Parathyroid adenoma (tissue), 2 donors: ENCODE measurements at regions not wholly inside any gene's neighbourhood (a gene's known extent, or its start where the extent isn't known, plus 50 kb on each side); places are given as distances from the start of the nearest gene placed in this dataset.
"Not testable (repeated sequence)": the region's sequence is repeated elsewhere in the genome, so short reads cannot be mapped to it uniquely, and the experiment has no call there.

ENCODE experiments used
- H2AFZ ChIP-seq: fragments of 300-600 bp; sonication (generic); one replicate; pipeline ENCODE4 v1.7.0; 2017; ENCODE audit warnings: antibody characterized with exemption, mild to moderate bottlenecking
- H3K27ac ChIP-seq: fragments of 300-600 bp; sonication (generic); one replicate; pipeline ENCODE4 v1.7.0; 2017
- H3K27me3 ChIP-seq: fragments of 300-600 bp; sonication (generic); one replicate; pipeline ENCODE4 v1.7.0; 2017; ENCODE audit warnings: low read length; ENCODE audit not compliant: control insufficient read depth, insufficient read depth
- H3K36me3 ChIP-seq: fragments of 300-600 bp; sonication (generic); one replicate; pipeline ENCODE4 v1.7.0; 2017; ENCODE audit warnings: low read length; ENCODE audit not compliant: control insufficient read depth, insufficient read depth
- H3K4me1 ChIP-seq: fragments of 300-600 bp; sonication (generic); one replicate; pipeline ENCODE4 v1.7.0; 2017; ENCODE audit warnings: control low read depth
- H3K4me2 ChIP-seq: fragments of 300-600 bp; sonication (generic); one replicate; pipeline ENCODE4 v1.7.0; 2017; ENCODE audit warnings: low read length
- H3K4me3 ChIP-seq: fragments of 300-600 bp; sonication (generic); one replicate; pipeline ENCODE4 v1.7.0; 2017; ENCODE audit warnings: low read depth, low read length
- H3K79me2 ChIP-seq: fragments of 300-600 bp; sonication (generic); one replicate; pipeline ENCODE4 v1.7.0; 2017; ENCODE audit warnings: control low read depth
- H3K9ac ChIP-seq: fragments of 300-600 bp; sonication (generic); one replicate; pipeline ENCODE4 v1.7.0; 2017; ENCODE audit warnings: mild to moderate bottlenecking
- H3K9me3 ChIP-seq: fragments of 300-600 bp; sonication (generic); one replicate; pipeline ENCODE4 v1.7.0; 2017; ENCODE audit warnings: low read length; ENCODE audit not compliant: control insufficient read depth
- CTCF ChIP-seq: fragments of 300-600 bp; sonication (generic); IDR thresholded peaks from one replicate; pipeline ENCODE4 v1.7.0; 2017; ENCODE audit warnings: antibody characterized with exemption, mild to moderate bottlenecking
- donor health status: primary hyperparathyroidism.

- no peaks in the 10 kb centered on the region for H3K4me1 ChIP-seq
- no peak for TF ChIP-seq CTCF
- H2AFZ ChIP-seq: no peak overlapping the region
- no peak overlapping the region for H3K9ac ChIP-seq
- no peak overlapping the region for H3K27ac ChIP-seq
- H3K36me3 ChIP-seq: no peaks in the 10 kb centered on the region
- H3K27me3 ChIP-seq: no peaks in the 10 kb centered on the region
- no peaks in the 10 kb centered on the region for H3K79me2 ChIP-seq
- H3K4me3 ChIP-seq: no peak overlapping the region
- H3K9me3 ChIP-seq: no peaks in the 10 kb centered on the region
- no peak overlapping the region for H3K4me2 ChIP-seq
These were observed 637.1 kb downstream of the GATA3 start for GRCh38 chr10:8691498-8692017.

DNA sequence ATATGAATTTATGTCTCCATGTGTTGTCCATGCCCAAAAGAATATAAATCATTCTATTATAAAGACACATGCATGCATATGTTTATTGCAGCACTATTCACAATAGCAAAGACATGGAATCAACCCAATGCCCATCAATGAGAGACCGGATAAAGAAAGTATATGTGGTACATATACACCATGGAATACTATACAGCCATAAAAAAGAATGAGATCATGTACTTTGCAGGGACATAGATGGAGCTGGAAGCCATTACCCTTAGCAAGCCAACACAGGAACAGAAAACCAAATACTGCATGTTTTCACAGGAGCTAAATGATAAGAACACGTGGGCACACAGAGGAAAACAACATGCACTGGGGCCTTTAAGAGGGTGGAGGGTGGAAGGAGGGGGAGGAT, 639.1 kb downstream of the GATA3 start:
- H3K27ac ChIP-seq, H3K9ac ChIP-seq, H3K36me3 ChIP-seq, H3K27me3 ChIP-seq, H3K9me3 ChIP-seq, H3K4me2 ChIP-seq, H3K4me3 ChIP-seq, H2AFZ ChIP-seq, H3K79me2 ChIP-seq, H3K4me1 ChIP-seq: not testable (repeated sequence)

- H3K79me2 ChIP-seq: no peaks in the 10 kb centered on the region
- no peaks in the 10 kb centered on the region for H3K9me3 ChIP-seq
- no peak overlapping the region for H3K4me2 ChIP-seq
- TF ChIP-seq CTCF: no peak
- no peak overlapping the region for H2AFZ ChIP-seq
- no peak overlapping the region for H3K4me3 ChIP-seq
- H3K9ac ChIP-seq: no peak overlapping the region
- no peaks in the 10 kb centered on the region for H3K27me3 ChIP-seq
- no peak overlapping the region for H3K27ac ChIP-seq
- H3K4me1 ChIP-seq: no peaks in the 10 kb centered on the region
- no peaks in the 10 kb centered on the region for H3K36me3 ChIP-seq
These were observed 642.3 kb downstream of the GATA3 start for GRCh38 chr10:8696746-8697145.

- no peak overlapping the region for H2AFZ ChIP-seq
- no peaks in the 10 kb centered on the region for H3K4me1 ChIP-seq
- no peak for TF ChIP-seq CTCF
- no peak overlapping the region for H3K9ac ChIP-seq
- no peaks in the 10 kb centered on the region for H3K36me3 ChIP-seq
- H3K4me3 ChIP-seq: no peak overlapping the region
- H3K27ac ChIP-seq: no peak overlapping the region
- H3K4me2 ChIP-seq: no peak overlapping the region
- H3K27me3 ChIP-seq: no peaks in the 10 kb centered on the region
- no peaks in the 10 kb centered on the region for H3K9me3 ChIP-seq
- H3K79me2 ChIP-seq: no peaks in the 10 kb centered on the region
These were observed 646.2 kb downstream of the GATA3 start for GRCh38 chr10:8700689-8701088.

DNA sequence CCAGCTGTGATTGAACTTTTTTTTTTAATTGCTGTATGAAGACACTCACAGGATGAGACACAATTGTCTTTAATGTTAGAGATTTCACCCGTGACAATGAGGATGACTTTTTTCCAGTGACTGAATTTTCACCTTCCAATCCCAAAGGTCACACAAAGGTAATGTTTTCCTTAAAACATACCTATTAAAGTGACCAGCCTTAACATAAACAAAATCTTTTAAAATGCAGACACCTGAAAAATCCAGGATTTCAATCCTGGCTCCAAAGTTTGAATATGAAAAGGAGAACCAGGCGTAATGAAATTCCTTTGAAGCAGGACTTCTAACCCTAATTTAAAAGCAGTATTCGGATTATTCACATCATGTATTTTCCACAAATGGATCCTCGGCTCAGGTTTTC, 647.7 kb downstream of the GATA3 start:
- Histone ChIP-seq H3K4me2 (no peak overlapping the region), H3K4me3 (no peak overlapping the region), H3K27ac (no peak overlapping the region), H2AFZ (no peak overlapping the region), H3K4me1 (no peaks in the 10 kb centered on the region), H3K9me3 (no peaks in the 10 kb centered on the region), H3K79me2 (no peaks in the 10 kb centered on the region), H3K9ac (no peak overlapping the region), H3K36me3 (no peaks in the 10 kb centered on the region), H3K27me3 (no peaks in the 10 kb centered on the region)
- TF ChIP-seq CTCF: no peak
